ENCODE measurements at regions not wholly inside any gene's neighbourhood (a gene's known extent, or its start where the extent isn't known, plus 50 kb on each side); places are given as distances from the start of the nearest gene placed in this dataset.
"Not testable (repeated sequence)": the region's sequence is repeated elsewhere in the genome, so short reads cannot be mapped to it uniquely, and the experiment has no call there.

GRCh38 chr7:12494687-12495024 is 75.9 kb upstream of the SCIN start:
- Histone ChIP-seq H3K36me3 (ENCODE audit: insufficient read depth, low read length) (no peaks in the 10 kb centered on the region), H3K4me2 (ENCODE audit: insufficient read depth, low read length) (no peak overlapping the region), H3K9ac (ENCODE audit: low read depth, low read length) (no peak overlapping the region), H3K9me3 (ENCODE audit: insufficient read depth, low read length, severe bottlenecking) (no peaks in the 10 kb centered on the region), H3K4me1 (ENCODE audit: insufficient read depth, low read length) (no peaks in the 10 kb centered on the region), H3K27me3 (ENCODE audit: insufficient read depth, low read length, poor library complexity) (no peaks in the 10 kb centered on the region), H3K27ac (ENCODE audit: low read length) (no peak overlapping the region), H3K4me3 (ENCODE audit: low read depth in 1 of 2, low read length in 2 of 2) (no peak overlapping the region), H4K20me1 (ENCODE audit: insufficient read depth, low read length) (no peaks in the 10 kb centered on the region), H3K79me2 (ENCODE audit: insufficient read depth, low read length) (no peaks in the 10 kb centered on the region), H2AFZ (ENCODE audit: low read depth, low read length) (no peak overlapping the region)
- TF ChIP-seq EZH2 (IDR thresholded peaks at IDR 0.05; ENCODE audit: borderline replicate concordance, low read depth, low read length, severe bottlenecking) (no peak), CTCF (IDR thresholded peaks at IDR 0.05; ENCODE audit: borderline replicate concordance, extremely low read depth, low read length, poor library complexity, severe bottlenecking) (no peak)
- DNase-seq (no peak), ATAC-seq (ENCODE audit: insufficient read depth, low read depth) (no peak)

- peak overlapping the region; percentile 37 for H3K9ac ChIP-seq (ENCODE audit: low read depth, low read length)
- not testable (repeated sequence) for H4K20me1 ChIP-seq (ENCODE audit: insufficient read depth, low read length); H3K9me3 ChIP-seq (ENCODE audit: insufficient read depth, low read length, severe bottlenecking); H3K4me1 ChIP-seq (ENCODE audit: insufficient read depth, low read length); H3K27me3 ChIP-seq (ENCODE audit: insufficient read depth, low read length, poor library complexity); H3K36me3 ChIP-seq (ENCODE audit: insufficient read depth, low read length); H3K79me2 ChIP-seq (ENCODE audit: insufficient read depth, low read length)
- peak overlapping the region; percentile 12 to 55; a peak in 3 of 4 replicates for H3K4me3 ChIP-seq (ENCODE audit: low read depth in 1 of 2, low read length in 2 of 2)
- peak overlapping the region; percentile 32; the same call in 1 of the 2 replicates for H3K27ac ChIP-seq (ENCODE audit: low read length)
- peak; percentile 78 for ATAC-seq (ENCODE audit: insufficient read depth, low read depth)
- peak; percentile 53 for TF ChIP-seq CTCF (IDR thresholded peaks at IDR 0.05; ENCODE audit: borderline replicate concordance, extremely low read depth, low read length, poor library complexity, severe bottlenecking)
- peak overlapping the region; percentile 52; the same call in 1 of the 2 replicates for H3K4me2 ChIP-seq (ENCODE audit: insufficient read depth, low read length)
- peak; percentile 22 for DNase-seq
- H2AFZ ChIP-seq (ENCODE audit: low read depth, low read length): peak overlapping the region; percentile 41; the same call in 1 of the 2 replicates
Measured at GRCh38 chr7:12496901-12497674, 73.4 kb upstream of the SCIN start.

- no peak for ATAC-seq (ENCODE audit: insufficient read depth, low read depth)
- no peaks in the 10 kb centered on the region for H3K27me3 ChIP-seq (ENCODE audit: insufficient read depth, low read length, poor library complexity)
- H3K9ac ChIP-seq (ENCODE audit: low read depth, low read length): no peak overlapping the region
- H3K36me3 ChIP-seq (ENCODE audit: insufficient read depth, low read length): no peaks in the 10 kb centered on the region
- H2AFZ ChIP-seq (ENCODE audit: low read depth, low read length): no peak overlapping the region
- H3K4me3 ChIP-seq (ENCODE audit: low read depth in 1 of 2, low read length in 2 of 2): no peak overlapping the region
- H3K27ac ChIP-seq (ENCODE audit: low read length): no peak overlapping the region
- no peak overlapping the region for H3K4me2 ChIP-seq (ENCODE audit: insufficient read depth, low read length)
- TF ChIP-seq CTCF (IDR thresholded peaks at IDR 0.05; ENCODE audit: borderline replicate concordance, extremely low read depth, low read length, poor library complexity, severe bottlenecking): no peak
- TF ChIP-seq EZH2 (IDR thresholded peaks at IDR 0.05; ENCODE audit: borderline replicate concordance, low read depth, low read length, severe bottlenecking): no peak
- no peaks in the 10 kb centered on the region for H3K4me1 ChIP-seq (ENCODE audit: insufficient read depth, low read length)
- no peaks in the 10 kb centered on the region for H4K20me1 ChIP-seq (ENCODE audit: insufficient read depth, low read length)
- DNase-seq: no peak
- H3K9me3 ChIP-seq (ENCODE audit: insufficient read depth, low read length, severe bottlenecking): no peaks in the 10 kb centered on the region
- H3K79me2 ChIP-seq (ENCODE audit: insufficient read depth, low read length): no peaks in the 10 kb centered on the region
Measured at GRCh38 chr7:12504149-12504548, 66.4 kb upstream of the SCIN start.
